CD4-positive, CD25-positive, alpha-beta regulatory T cell (primary cell): ENCODE measurements at regions not wholly inside any gene's neighbourhood (a gene's known extent, or its start where the extent isn't known, plus 50 kb on each side); places are given as distances from the start of the nearest gene placed in this dataset.
"Not testable (repeated sequence)": the region's sequence is repeated elsewhere in the genome, so short reads cannot be mapped to it uniquely, and the experiment has no call there.

Experiments used
- ATAC-seq, 2 donors: fragments of 150-1000 bp; cut with Tn5 transposase; one replicate each; pipeline ENCODE4 v1.10.0; 2021; ENCODE audit warnings: low read depth in 2 of 2, moderate number of reproducible peaks in 2 of 2, moderate library complexity in 1 of 2
- DNase-seq, 3 donors: peaks; one replicate each; pipeline versions ENCODE4 v3.0.0 to v3.0.0-alpha.2; 2012 to 2022; ENCODE audit warnings: mixed read lengths in 1 of 3
- H3K27ac ChIP-seq: one replicate; pipeline ENCODE4 v1.7.0; 2013; ENCODE audit warnings: mild to moderate bottlenecking, low read length; ENCODE audit not compliant: insufficient read depth, poor library complexity, severe bottlenecking
- H3K27me3 ChIP-seq: one replicate; pipeline ENCODE4 v1.7.0; 2013; ENCODE audit warnings: low read length; ENCODE audit not compliant: control insufficient read depth, insufficient read depth
- H3K36me3 ChIP-seq: one replicate; pipeline ENCODE4 v1.7.0; 2013; ENCODE audit warnings: mild to moderate bottlenecking, low read length, moderate library complexity; ENCODE audit not compliant: control insufficient read depth, insufficient read depth
- H3K4me1 ChIP-seq: 2 replicates; pipeline ENCODE4 v1.7.0; 2013; ENCODE audit warnings: mild to moderate bottlenecking, low read length; ENCODE audit not compliant: insufficient read depth, control insufficient read depth, poor library complexity, severe bottlenecking
- H3K4me3 ChIP-seq: one replicate; pipeline ENCODE4 v1.7.0; 2013; ENCODE audit warnings: low read depth, mild to moderate bottlenecking, low read length, moderate library complexity
- H3K9me3 ChIP-seq, 2 experiments: 1 replicate in 1 of 2; 2 replicates in 1 of 2; pipeline ENCODE4 v1.7.0; 2013; ENCODE audit warnings: low read length in 2 of 2, mild to moderate bottlenecking in 1 of 2, moderate library complexity in 1 of 2; ENCODE audit not compliant: control insufficient read depth in 2 of 2
- H3K27ac Mint-ChIP-seq, 3 donors: one replicate each; pipeline ENCODE4 v1.8.0; 2020 to 2022; ENCODE audit warnings: mild to moderate bottlenecking in 3 of 3, mixed read lengths in 3 of 3, moderate library complexity in 2 of 3
- H3K27me3 Mint-ChIP-seq: one replicate; pipeline ENCODE4 v1.8.0; 2022; ENCODE audit warnings: mild to moderate bottlenecking, mixed read lengths
- H3K36me3 Mint-ChIP-seq: one replicate; pipeline ENCODE4 v1.8.0; 2020; ENCODE audit warnings: mixed read lengths
- H3K4me1 Mint-ChIP-seq, 4 donors: one replicate each; pipeline ENCODE4 v1.8.0; 2020 to 2022; ENCODE audit warnings: mixed read lengths in 4 of 4, mild to moderate bottlenecking in 1 of 4
- H3K4me3 Mint-ChIP-seq, 4 donors: one replicate each; pipeline ENCODE4 v1.8.0; 2020 to 2022; ENCODE audit warnings: mild to moderate bottlenecking in 4 of 4, mixed read lengths in 4 of 4, moderate library complexity in 3 of 4
- H3K9me3 Mint-ChIP-seq, 7 donors: one replicate each; pipeline ENCODE4 v1.8.0; 2020 to 2022; ENCODE audit warnings: mixed read lengths in 7 of 7, mild to moderate bottlenecking in 3 of 7, moderate library complexity in 2 of 7

GRCh38 chr2:225802076-225802475, 402.6 kb downstream of the NYAP2 start:
- not testable (repeated sequence) for H3K9me3 ChIP-seq, H3K4me3 Mint-ChIP-seq, H3K4me3 ChIP-seq, H3K36me3 ChIP-seq, H3K9me3 Mint-ChIP-seq, H3K27me3 Mint-ChIP-seq, H3K27ac ChIP-seq, DNase-seq, H3K4me1 Mint-ChIP-seq, H3K4me1 ChIP-seq, H3K27me3 ChIP-seq, ATAC-seq, H3K36me3 Mint-ChIP-seq
- H3K27ac Mint-ChIP-seq, result peak overlapping the region in 1 of 3 donors; percentile 23

GRCh38 chr2:225797394-225797793, 397.9 kb downstream of the NYAP2 start:
- no peak overlapping the region for H3K4me3 ChIP-seq
- H3K27ac Mint-ChIP-seq, result no peak overlapping the region
- ATAC-seq (no peak), DNase-seq (no peak)
- no peaks in the 10 kb centered on the region for H3K9me3 ChIP-seq
- H3K9me3 Mint-ChIP-seq, result peaks cover 0 to 1% (median 0%) of the 10 kb centered on the region in 7 donors
- no peaks in the 10 kb centered on the region for H3K4me1 Mint-ChIP-seq
- no peaks in the 10 kb centered on the region for H3K36me3 Mint-ChIP-seq
- H3K4me3 Mint-ChIP-seq, result no peak overlapping the region
- H3K36me3 ChIP-seq, result no peaks in the 10 kb centered on the region
- no peaks in the 10 kb centered on the region for H3K4me1 ChIP-seq
- H3K27me3 ChIP-seq, result no peaks in the 10 kb centered on the region
- no peak overlapping the region for H3K27ac ChIP-seq
- H3K27me3 Mint-ChIP-seq, result no peaks in the 10 kb centered on the region

GRCh38 chr2:225794652-225795400, 395.3 kb downstream of the NYAP2 start:
- Histone ChIP-seq H3K4me1 (no peaks in the 10 kb centered on the region), H3K9me3 (no peaks in the 10 kb centered on the region), H3K27me3 (no peaks in the 10 kb centered on the region), H3K36me3 (no peaks in the 10 kb centered on the region), H3K4me3 (no peak overlapping the region), H3K27ac (no peak overlapping the region)
- Mint-ChIP-seq H3K4me1 (no peaks in the 10 kb centered on the region), H3K27me3 (no peaks in the 10 kb centered on the region), H3K36me3 (no peaks in the 10 kb centered on the region), H3K27ac (no peak overlapping the region), H3K4me3 (no peak overlapping the region), H3K9me3 (peaks cover 0 to 2% (median 0%) of the 10 kb centered on the region in 7 donors)
- no peak for ATAC-seq
- no peak for DNase-seq

GRCh38 chr2:225793736-225794550, 394.4 kb downstream of the NYAP2 start:
- no peaks in the 10 kb centered on the region for H3K27me3 ChIP-seq
- DNase-seq, result no peak
- no peak overlapping the region for H3K27ac ChIP-seq
- no peak overlapping the region for H3K4me3 ChIP-seq
- Mint-ChIP-seq H3K9me3 (peaks cover 0 to 2% (median 0%) of the 10 kb centered on the region in 7 donors), H3K36me3 (no peaks in the 10 kb centered on the region), H3K27ac (no peak overlapping the region), H3K27me3 (no peaks in the 10 kb centered on the region), H3K4me3 (no peak overlapping the region), H3K4me1 (no peaks in the 10 kb centered on the region)
- H3K4me1 ChIP-seq, result no peaks in the 10 kb centered on the region
- H3K9me3 ChIP-seq, result no peaks in the 10 kb centered on the region
- H3K36me3 ChIP-seq, result no peaks in the 10 kb centered on the region
- no peak for ATAC-seq

- no peak overlapping the region for H3K27ac Mint-ChIP-seq
- Histone ChIP-seq H3K9me3 (no peaks in the 10 kb centered on the region), H3K27me3 (no peaks in the 10 kb centered on the region), H3K4me3 (no peak overlapping the region), H3K27ac (no peak overlapping the region), H3K4me1 (no peaks in the 10 kb centered on the region), H3K36me3 (no peaks in the 10 kb centered on the region)
- H3K27me3 Mint-ChIP-seq, result no peaks in the 10 kb centered on the region
- no peak overlapping the region for H3K4me3 Mint-ChIP-seq
- no peaks in the 10 kb centered on the region for H3K36me3 Mint-ChIP-seq
- peaks cover 0 to 4% (median 0%) of the 10 kb centered on the region in 7 donors for H3K9me3 Mint-ChIP-seq
- H3K4me1 Mint-ChIP-seq, result no peaks in the 10 kb centered on the region
- no peak for ATAC-seq
- DNase-seq, result no peak
Measured at GRCh38 chr2:225788571-225789094, 389.1 kb downstream of the NYAP2 start.

- no peaks in the 10 kb centered on the region for H3K27me3 Mint-ChIP-seq
- Histone ChIP-seq H3K27ac (no peak overlapping the region), H3K36me3 (no peaks in the 10 kb centered on the region), H3K27me3 (no peaks in the 10 kb centered on the region), H3K9me3 (no peaks in the 10 kb centered on the region), H3K4me1 (no peaks in the 10 kb centered on the region), H3K4me3 (no peak overlapping the region)
- H3K4me3 Mint-ChIP-seq, result no peak overlapping the region
- H3K9me3 Mint-ChIP-seq, result peaks cover 0 to 4% (median 0%) of the 10 kb centered on the region in 7 donors
- no peak for DNase-seq
- H3K36me3 Mint-ChIP-seq, result no peaks in the 10 kb centered on the region
- no peak overlapping the region for H3K27ac Mint-ChIP-seq
- no peak for ATAC-seq
- no peaks in the 10 kb centered on the region for H3K4me1 Mint-ChIP-seq
Measured at GRCh38 chr2:225787497-225787896, 388.0 kb downstream of the NYAP2 start.

GRCh38 chr2:225781991-225782390, 382.5 kb downstream of the NYAP2 start:
- ATAC-seq, result no peak
- Histone ChIP-seq H3K4me1 (no peaks in the 10 kb centered on the region), H3K27me3 (no peaks in the 10 kb centered on the region), H3K27ac (no peak overlapping the region), H3K36me3 (no peaks in the 10 kb centered on the region), H3K4me3 (no peak overlapping the region), H3K9me3 (no peaks in the 10 kb centered on the region)
- Mint-ChIP-seq H3K4me1 (no peaks in the 10 kb centered on the region), H3K27me3 (no peaks in the 10 kb centered on the region), H3K36me3 (no peaks in the 10 kb centered on the region), H3K9me3 (peaks cover 0 to 5% (median 0%) of the 10 kb centered on the region in 7 donors), H3K4me3 (no peak overlapping the region), H3K27ac (no peak overlapping the region)
- no peak for DNase-seq
